22Rv1 (cell line): ENCODE measurements at regions not wholly inside any gene's neighbourhood (a gene's known extent, or its start where the extent isn't known, plus 50 kb on each side); places are given as distances from the start of the nearest gene placed in this dataset.

Experiments
- ZFX ChIP-seq: fragments of 450-650 bp; IDR thresholded peaks from 2 replicates; pipeline ENCODE4 v1.6.1; 2017; ENCODE audit warnings: antibody characterized with exemption, borderline replicate concordance
- TF ChIP-seq, protein P1 (sequence below): fragments of 450-650 bp; IDR thresholded peaks from 2 replicates; pipeline ENCODE4 v1.5.1; 2017; ENCODE audit warnings: mild to moderate bottlenecking

DNA sequence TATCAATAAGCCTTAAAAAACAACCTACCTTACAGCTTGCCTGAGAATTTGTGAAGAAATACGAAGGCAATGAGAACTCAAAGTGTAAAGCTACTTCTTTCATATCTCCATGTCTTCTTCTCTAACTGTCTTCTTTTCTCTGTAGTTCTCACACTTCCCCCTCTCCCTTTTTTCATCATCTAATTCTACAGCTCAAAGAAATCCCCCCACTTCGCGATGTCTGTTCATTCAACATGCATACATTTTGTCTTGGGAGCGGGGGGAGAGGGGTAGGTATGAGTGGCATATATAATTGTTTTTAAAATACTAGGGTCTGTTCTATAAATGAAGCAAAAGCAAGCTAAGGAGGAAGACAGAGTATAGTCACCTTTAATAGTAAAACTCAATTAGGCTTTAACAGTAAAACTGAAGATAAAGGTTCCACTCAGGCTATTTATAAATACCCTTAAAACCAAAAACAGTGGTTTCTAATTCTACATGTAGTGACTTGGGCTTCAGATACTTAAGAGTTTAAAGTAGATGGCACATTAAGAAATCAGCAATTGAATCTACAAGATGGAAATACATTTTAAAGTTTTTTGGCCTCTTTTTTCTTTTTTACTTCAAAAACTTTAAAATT lies 106.9 kb downstream of the KLF12 start:
- TF ChIP-seq, protein P1, sequence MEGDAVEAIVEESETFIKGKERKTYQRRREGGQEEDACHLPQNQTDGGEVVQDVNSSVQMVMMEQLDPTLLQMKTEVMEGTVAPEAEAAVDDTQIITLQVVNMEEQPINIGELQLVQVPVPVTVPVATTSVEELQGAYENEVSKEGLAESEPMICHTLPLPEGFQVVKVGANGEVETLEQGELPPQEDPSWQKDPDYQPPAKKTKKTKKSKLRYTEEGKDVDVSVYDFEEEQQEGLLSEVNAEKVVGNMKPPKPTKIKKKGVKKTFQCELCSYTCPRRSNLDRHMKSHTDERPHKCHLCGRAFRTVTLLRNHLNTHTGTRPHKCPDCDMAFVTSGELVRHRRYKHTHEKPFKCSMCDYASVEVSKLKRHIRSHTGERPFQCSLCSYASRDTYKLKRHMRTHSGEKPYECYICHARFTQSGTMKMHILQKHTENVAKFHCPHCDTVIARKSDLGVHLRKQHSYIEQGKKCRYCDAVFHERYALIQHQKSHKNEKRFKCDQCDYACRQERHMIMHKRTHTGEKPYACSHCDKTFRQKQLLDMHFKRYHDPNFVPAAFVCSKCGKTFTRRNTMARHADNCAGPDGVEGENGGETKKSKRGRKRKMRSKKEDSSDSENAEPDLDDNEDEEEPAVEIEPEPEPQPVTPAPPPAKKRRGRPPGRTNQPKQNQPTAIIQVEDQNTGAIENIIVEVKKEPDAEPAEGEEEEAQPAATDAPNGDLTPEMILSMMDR: no peak
- no peak for TF ChIP-seq ZFX
